SH-SY5Y (cell line): ENCODE measurements at regions not wholly inside any gene's neighbourhood (a gene's known extent, or its start where the extent isn't known, plus 50 kb on each side); places are given as distances from the start of the nearest gene placed in this dataset.

Experiments
- GATA2 ChIP-seq: IDR thresholded peaks from 2 replicates; pipeline ENCODE4 v1.6.1; 2011; ENCODE audit warnings: mild to moderate bottlenecking, low read depth, low read length
- GATA3 ChIP-seq: IDR thresholded peaks from 2 replicates; pipeline ENCODE4 v1.6.1; 2011; ENCODE audit warnings: low read depth, mild to moderate bottlenecking, low read length, moderate library complexity

GRCh38 chr18:78146136-78147085 is 833.2 kb upstream of the SALL3 start:
- TF ChIP-seq GATA2 (no peak), GATA3 (no peak)

GRCh38 chr18:78150590-78150989 is 829.0 kb upstream of the SALL3 start:
- TF ChIP-seq GATA3 (no peak), GATA2 (no peak)

DNA sequence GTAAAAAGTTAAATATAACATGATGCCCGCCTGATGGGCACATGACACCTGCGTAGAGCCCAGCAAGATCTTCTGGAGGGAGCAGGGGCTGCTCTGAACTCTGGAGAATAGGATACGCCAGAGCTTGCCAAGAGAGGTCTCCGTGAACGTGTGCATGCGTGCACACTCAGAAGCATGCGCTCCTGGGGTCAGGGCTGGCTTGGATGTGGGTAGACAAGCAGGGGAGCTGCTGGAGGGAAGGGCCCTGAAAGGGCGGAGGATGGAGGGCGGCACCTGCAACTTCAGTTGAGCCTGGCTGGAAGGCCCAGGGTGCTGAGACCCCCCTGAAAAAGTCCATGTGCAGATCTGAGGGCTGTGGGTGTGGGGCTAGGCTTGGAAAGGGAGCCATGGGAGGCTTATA is 828.4 kb upstream of the SALL3 start:
- TF ChIP-seq GATA3 (no peak), GATA2 (no peak)

GRCh38 chr18:78151948-78152725 is 827.5 kb upstream of the SALL3 start:
- no peak for TF ChIP-seq GATA3
- no peak for TF ChIP-seq GATA2

DNA sequence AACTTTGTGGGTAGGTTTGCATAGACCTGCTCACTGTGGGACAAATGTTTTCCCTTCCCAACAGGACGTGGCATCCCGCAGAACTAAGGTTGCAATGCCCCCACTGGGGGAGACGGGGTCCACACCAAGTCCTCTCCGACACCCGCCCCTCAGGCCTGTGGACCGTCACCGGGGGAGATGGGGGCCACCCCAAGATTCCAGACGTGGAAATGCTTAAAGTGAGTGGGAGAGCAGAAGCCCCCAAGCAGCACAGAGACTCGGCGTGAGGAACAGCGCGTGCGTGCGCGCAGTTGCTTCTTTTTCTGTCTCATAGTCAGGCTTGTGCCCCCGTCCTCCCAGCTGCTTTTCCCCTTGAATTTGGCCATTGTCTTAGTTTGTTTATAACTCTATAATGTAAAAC is 826.3 kb upstream of the SALL3 start:
- TF ChIP-seq GATA2 (no peak), GATA3 (no peak)

GRCh38 chr18:78154444-78154843 is 825.2 kb upstream of the SALL3 start:
- TF ChIP-seq GATA2 (no peak), GATA3 (no peak)

- TF ChIP-seq GATA3 = no peak
- TF ChIP-seq GATA2 = no peak
These were observed 824.8 kb upstream of the SALL3 start for GRCh38 chr18:78154853-78155252.

DNA sequence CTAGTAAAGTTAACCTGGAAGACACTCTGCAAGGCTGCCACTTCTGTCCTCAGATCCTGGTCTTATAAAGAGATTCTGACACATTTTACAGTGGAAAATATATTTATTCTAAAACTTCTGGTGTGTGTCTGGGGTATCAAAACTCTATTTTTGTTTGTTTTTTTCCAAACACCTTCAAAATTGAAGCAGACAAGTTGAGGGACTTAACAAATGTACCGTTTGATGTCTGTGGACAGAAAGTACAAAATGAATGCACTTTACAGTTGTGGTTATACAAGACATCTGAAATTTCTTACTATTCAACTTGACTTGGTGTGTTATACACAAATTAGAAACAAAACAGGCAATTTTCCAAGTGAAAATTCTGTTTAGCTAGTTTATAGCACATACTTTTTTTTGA is 823.2 kb upstream of the SALL3 start:
- no peak for TF ChIP-seq GATA2
- TF ChIP-seq GATA3 = no peak

DNA sequence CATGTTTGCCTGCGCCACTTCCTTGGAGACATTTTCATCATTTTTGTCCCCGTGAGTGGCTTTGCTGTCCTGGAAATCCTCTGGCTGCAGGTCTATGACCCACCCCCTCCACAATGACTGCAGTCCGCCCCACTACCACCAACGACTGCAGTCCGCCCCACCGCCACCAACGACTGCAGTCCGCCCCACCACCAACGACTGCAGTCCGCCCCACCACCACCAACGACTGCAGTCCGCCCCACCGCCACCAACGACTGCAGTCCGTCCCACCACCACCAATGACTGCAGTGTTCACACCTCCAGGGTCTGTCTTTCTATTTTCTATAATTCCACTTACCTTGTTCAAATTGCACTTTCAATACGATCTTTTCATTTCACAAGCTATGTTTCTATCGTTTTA is 820.7 kb upstream of the SALL3 start:
- TF ChIP-seq GATA2 = no peak
- no peak for TF ChIP-seq GATA3

DNA sequence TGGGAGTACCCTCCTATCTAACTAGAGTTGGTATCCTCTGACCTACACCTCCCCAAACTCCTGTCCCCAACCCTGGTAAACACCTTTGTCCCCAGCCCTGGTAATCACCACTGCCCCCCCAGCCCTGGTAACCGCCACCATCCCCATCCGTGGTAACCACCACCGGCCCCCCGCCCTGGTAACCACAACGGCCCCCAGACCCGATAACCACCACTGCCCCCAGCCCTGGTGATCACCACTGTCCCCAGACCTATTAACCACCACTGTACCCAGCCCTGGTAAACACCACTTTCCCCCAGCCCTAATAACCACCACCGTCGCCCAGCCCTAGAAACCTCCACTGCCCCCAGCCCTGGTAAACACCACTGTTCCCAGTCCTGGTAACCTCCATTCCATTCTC is 820.2 kb upstream of the SALL3 start:
- TF ChIP-seq GATA3 (no peak), GATA2 (no peak)

- TF ChIP-seq GATA3 (no peak), GATA2 (no peak)
These were observed 818.5 kb upstream of the SALL3 start for GRCh38 chr18:78160961-78161656.

- TF ChIP-seq GATA2 = no peak
- no peak for TF ChIP-seq GATA3
These were observed 814.1 kb upstream of the SALL3 start for GRCh38 chr18:78165525-78165924.

GRCh38 chr18:78168526-78168925 is 811.1 kb upstream of the SALL3 start:
- no peak for TF ChIP-seq GATA3
- no peak for TF ChIP-seq GATA2
